Heart left ventricle (tissue), 16 donors: ENCODE measurements at regions not wholly inside any gene's neighbourhood (a gene's known extent, or its start where the extent isn't known, plus 50 kb on each side); places are given as distances from the start of the nearest gene placed in this dataset.

Experiments used
- ATAC-seq, 4 donors: fragments of 200-7000 bp; cut with Tn5 transposase; one replicate each; pipeline ENCODE4 v1.9.1; 2020 to 2022; ENCODE audit warnings: moderate library complexity in 4 of 4, mild to moderate bottlenecking in 3 of 4, moderate number of reproducible peaks in 1 of 4
- DNase-seq, 5 donors: peaks; one replicate each; pipeline ENCODE4 v3.0.0-alpha.2; 2020
- H3K27ac ChIP-seq, 12 donors: fragments of 200-600 bp; sonication (generic) in 4 of 12; one replicate each; pipeline versions ENCODE4 v1.5.0 to v1.8.0; 2016 to 2022; ENCODE audit warnings: mild to moderate bottlenecking in 2 of 12
- H3K27me3 ChIP-seq, 9 donors: fragments of 200-600 bp; sonication (generic) in 2 of 9; one replicate each; pipeline versions ENCODE4 v1.5.1 to v1.8.0; 2016 to 2022; ENCODE audit warnings: mild to moderate bottlenecking in 3 of 9
- H3K36me3 ChIP-seq, 9 donors: fragments of 200-600 bp; sonication (generic) in 2 of 9; one replicate each; pipeline versions ENCODE4 v1.5.0 to v1.8.0; 2018 to 2022; ENCODE audit warnings: mild to moderate bottlenecking in 2 of 9
- H3K4me1 ChIP-seq, 12 donors: fragments of 200-600 bp; sonication (generic) in 4 of 12; one replicate each; pipeline versions ENCODE4 v1.5.0 to v1.8.0; 2016 to 2022; ENCODE audit warnings: mild to moderate bottlenecking in 3 of 12
- H3K4me3 ChIP-seq, 12 donors: fragments of 200-600 bp; sonication (generic) in 4 of 12; one replicate each; pipeline versions ENCODE4 v1.5.0 to v1.8.0; 2017 to 2022; ENCODE audit warnings: mild to moderate bottlenecking in 9 of 12, moderate library complexity in 4 of 12
- H3K9me3 ChIP-seq, 12 donors: fragments of 200-600 bp; sonication (generic) in 4 of 12; one replicate each; pipeline versions ENCODE4 v1.5.0 to v1.8.0; 2016 to 2022; ENCODE audit warnings: mild to moderate bottlenecking in 1 of 12
- POLR2A ChIP-seq, 2 donors: fragments of 450-650 bp; IDR thresholded peaks; one replicate each; pipeline ENCODE4 v1.6.1; 2017; ENCODE audit warnings: antibody characterized with exemption in 2 of 2, mild to moderate bottlenecking in 2 of 2, moderate library complexity in 2 of 2
- WGBS, 4 donors: extraction: QIAGEN DNeasy Blood & Tissue Kit in 2 of 4; methylation state at CpG; one replicate each; pipeline versions ENCODE4 v1.1.5 to v1.1.7; 2013 to 2018; 5-methylcytosine and 5-hydroxymethylcytosine counted together
- intact Hi-C, 10 donors: fragments of 100-400 bp; cut with DNase I; formaldehyde crosslinking; loops; one replicate each; pipeline versions ENCODE4 v1.11.1 to v1.14.2; 2022
- TF ChIP-seq, protein P1 (sequence below), 12 donors: fragments of 200-600 bp; sonication (generic) in 4 of 12; IDR thresholded peaks; one replicate each; pipeline versions ENCODE4 v1.5.0 to v1.8.0; 2018 to 2022; ENCODE audit warnings: antibody characterized with exemption in 12 of 12, mild to moderate bottlenecking in 5 of 12
- donor health status: ischemic (EF 13 %, LVEDD 7.1; RV severe dilation, severe dysfunction).
- donor health status: healthy with polysubstance abuse.
- donor health status: DM: no; HTN: yes; CAD: no.
- donor health status: DM: no; HTN: no; CAD: no.
- donor health status: ischemic (EF 25% LVEDD 6.9; RV normal size, moderate dysfunction).
- donor health status: ischemic (EF 25% LVEDD 5.7; RV mildly dilated, moderate dysfunction).
- donor health status: healthy.
- donor health status: DM: yes; HTN: yes; CAD: no.
- donor health status: ischemic (EF 35%, LVEDD 5.7; RV mildly dilated, moderate dysfunction).
- donor health status: nonischemic (EF 11% LVEDD 7.7; RV severe dilation, severe dysfunction).
- donor health status: DM: yes; HTN: yes; CAD: no.
- donor health status: PGD.
- donor health status: ischemic (EF 29% LVEDD 5.4; RV normal size, mild dysfunction).
- donor health status: nonischemic (EF 23%, LVEDD 6.1; RV moderate dilation, normal function).

DNA sequence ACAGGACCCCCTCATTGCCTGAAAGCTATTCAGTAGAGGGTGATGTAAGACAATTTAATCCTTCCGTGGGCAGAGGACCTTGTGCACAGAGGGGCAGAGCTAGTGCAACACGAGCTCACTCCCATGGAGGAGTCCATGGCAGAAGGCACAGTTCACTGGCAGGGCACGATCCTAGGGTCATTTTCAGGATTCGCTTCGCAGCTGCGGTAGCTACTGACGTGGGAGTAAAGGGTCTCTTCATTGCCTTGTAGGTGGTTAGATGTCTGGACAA is 207.8 kb downstream of the FOXO1 start:
- ATAC-seq, result no peak
- no peak overlapping the region for H3K27ac ChIP-seq
- no peak overlapping the region for H3K4me3 ChIP-seq
- H3K9me3 ChIP-seq, result no peaks in the 10 kb centered on the region
- no peaks in the 10 kb centered on the region for H3K36me3 ChIP-seq
- 89 to 92% (median 91%) methylated on average over 7 of the region's 7 CpGs for WGBS, 4 donors
- H3K4me1 ChIP-seq, result no peaks in the 10 kb centered on the region
- intact Hi-C loops, result no loop called here
- no peak for TF ChIP-seq POLR2A (IDR thresholded peaks at IDR 0.05)
- TF ChIP-seq, protein P1, sequence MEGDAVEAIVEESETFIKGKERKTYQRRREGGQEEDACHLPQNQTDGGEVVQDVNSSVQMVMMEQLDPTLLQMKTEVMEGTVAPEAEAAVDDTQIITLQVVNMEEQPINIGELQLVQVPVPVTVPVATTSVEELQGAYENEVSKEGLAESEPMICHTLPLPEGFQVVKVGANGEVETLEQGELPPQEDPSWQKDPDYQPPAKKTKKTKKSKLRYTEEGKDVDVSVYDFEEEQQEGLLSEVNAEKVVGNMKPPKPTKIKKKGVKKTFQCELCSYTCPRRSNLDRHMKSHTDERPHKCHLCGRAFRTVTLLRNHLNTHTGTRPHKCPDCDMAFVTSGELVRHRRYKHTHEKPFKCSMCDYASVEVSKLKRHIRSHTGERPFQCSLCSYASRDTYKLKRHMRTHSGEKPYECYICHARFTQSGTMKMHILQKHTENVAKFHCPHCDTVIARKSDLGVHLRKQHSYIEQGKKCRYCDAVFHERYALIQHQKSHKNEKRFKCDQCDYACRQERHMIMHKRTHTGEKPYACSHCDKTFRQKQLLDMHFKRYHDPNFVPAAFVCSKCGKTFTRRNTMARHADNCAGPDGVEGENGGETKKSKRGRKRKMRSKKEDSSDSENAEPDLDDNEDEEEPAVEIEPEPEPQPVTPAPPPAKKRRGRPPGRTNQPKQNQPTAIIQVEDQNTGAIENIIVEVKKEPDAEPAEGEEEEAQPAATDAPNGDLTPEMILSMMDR (IDR thresholded peaks at IDR 0.05), result no peak
- H3K27me3 ChIP-seq, result no peaks in the 10 kb centered on the region
- no peak for DNase-seq

DNA sequence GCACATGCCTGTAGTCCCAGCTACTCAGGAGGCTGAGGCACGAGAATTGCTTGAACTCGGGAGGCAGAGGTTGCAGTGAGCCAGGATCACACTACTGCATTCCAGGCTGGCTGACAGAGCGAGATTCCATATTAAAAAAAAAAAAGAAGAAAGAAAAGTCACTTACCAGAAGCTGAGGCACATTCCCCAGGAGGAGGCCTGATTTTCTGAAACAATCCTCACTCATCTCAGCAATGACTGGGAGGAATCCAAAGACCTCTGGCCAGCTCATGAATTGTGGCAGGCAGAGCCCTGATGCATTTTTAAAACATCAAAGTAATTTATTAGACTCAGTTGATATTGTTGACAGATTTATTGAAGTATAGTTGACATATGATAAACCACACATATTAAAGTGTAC is 206.3 kb downstream of the FOXO1 start:
- Histone ChIP-seq H3K9me3 (no peaks in the 10 kb centered on the region), H3K4me3 (no peak overlapping the region), H3K36me3 (no peaks in the 10 kb centered on the region), H3K27me3 (no peaks in the 10 kb centered on the region), H3K27ac (no peak overlapping the region), H3K4me1 (no peaks in the 10 kb centered on the region)
- intact Hi-C loops, result no loop called here
- no peak for TF ChIP-seq POLR2A (IDR thresholded peaks at IDR 0.05)
- TF ChIP-seq, protein P1 (IDR thresholded peaks at IDR 0.05), result no peak
- 91 to 95% (median 93%) methylated on average over 3 of the region's 3 CpGs for WGBS, 4 donors
- DNase-seq, result no peak
- no peak for ATAC-seq

GRCh38 chr13:40464337-40465014 is 202.0 kb downstream of the FOXO1 start:
- WGBS, 4 donors, result 87 to 93% (median 90%) methylated on average over 12 of the region's 12 CpGs
- no peak overlapping the region for H3K4me3 ChIP-seq
- H3K27me3 ChIP-seq, result no peaks in the 10 kb centered on the region
- H3K36me3 ChIP-seq, result no peaks in the 10 kb centered on the region
- intact Hi-C loops, result no loop called here
- DNase-seq (no peak), ATAC-seq (no peak)
- TF ChIP-seq POLR2A (IDR thresholded peaks at IDR 0.05), result no peak
- TF ChIP-seq, protein P1 (IDR thresholded peaks at IDR 0.05), result no peak
- H3K27ac ChIP-seq, result no peak overlapping the region
- peaks cover 0 to 2% (median 0%) of the 10 kb centered on the region in 12 donors for H3K4me1 ChIP-seq
- H3K9me3 ChIP-seq, result no peaks in the 10 kb centered on the region

DNA sequence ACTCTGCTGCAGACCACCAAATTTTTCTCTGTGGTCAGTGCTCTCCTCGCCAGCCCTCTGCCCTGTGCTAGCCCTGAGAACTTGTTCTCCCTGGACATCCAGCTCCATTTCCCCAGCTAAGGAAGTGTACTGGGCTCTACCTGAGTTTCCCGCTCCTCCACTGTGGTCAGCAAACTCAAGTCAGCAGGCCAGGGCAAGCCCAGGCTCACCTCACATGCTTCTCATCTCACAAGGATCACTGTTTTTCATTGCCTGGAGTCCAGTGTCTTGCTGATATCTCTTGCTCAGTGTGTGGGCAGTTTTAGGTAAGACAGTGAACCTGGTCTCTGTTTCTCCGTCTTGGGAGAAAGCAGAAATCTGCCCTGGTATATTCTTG is 201.4 kb downstream of the FOXO1 start:
- no peak for ATAC-seq
- H3K9me3 ChIP-seq, result no peaks in the 10 kb centered on the region
- H3K4me3 ChIP-seq, result no peak overlapping the region
- TF ChIP-seq, protein P1 (IDR thresholded peaks at IDR 0.05), result no peak
- TF ChIP-seq POLR2A (IDR thresholded peaks at IDR 0.05), result no peak
- intact Hi-C loops, result no loop called here
- WGBS, 4 donors, result 92 to 100% (median 97%) methylated on average over 3 of the region's 3 CpGs
- H3K27me3 ChIP-seq, result no peaks in the 10 kb centered on the region
- H3K27ac ChIP-seq, result no peak overlapping the region
- peaks cover 0 to 7% (median under 1%) of the 10 kb centered on the region in 12 donors for H3K4me1 ChIP-seq
- no peaks in the 10 kb centered on the region for H3K36me3 ChIP-seq
- DNase-seq, result no peak
